ENCODE measurements at regions not wholly inside any gene's neighbourhood (a gene's known extent, or its start where the extent isn't known, plus 50 kb on each side); places are given as distances from the start of the nearest gene placed in this dataset.
A peak's percentile ranks its signal among the peaks of the same experiment; 100 is the strongest.

- DNase-seq (ENCODE audit: low read depth): no peak
These were observed 332.6 kb downstream of the SLC16A7 start for GRCh38 chr12:59928416-59928815.

GRCh38 chr12:59929110-59929509, 333.3 kb downstream of the SLC16A7 start:
- DNase-seq (ENCODE audit: low read depth): peak; percentile 75

- no peak for DNase-seq (ENCODE audit: low read depth)
These were observed 338.7 kb downstream of the SLC16A7 start for GRCh38 chr12:59934486-59934885.

- no peak for DNase-seq (ENCODE audit: low read depth)
These were observed 340.7 kb downstream of the SLC16A7 start for GRCh38 chr12:59936534-59936933.

GRCh38 chr12:59937148-59937547, 341.3 kb downstream of the SLC16A7 start:
- DNase-seq (ENCODE audit: low read depth): no peak

GRCh38 chr12:59938190-59938962, 342.5 kb downstream of the SLC16A7 start:
- no peak for DNase-seq (ENCODE audit: low read depth)

- DNase-seq (ENCODE audit: low read depth): no peak
These were observed 345.0 kb downstream of the SLC16A7 start for GRCh38 chr12:59940631-59941342.

- no peak for DNase-seq (ENCODE audit: low read depth)
These were observed 345.6 kb downstream of the SLC16A7 start for GRCh38 chr12:59941461-59941860.

- DNase-seq (ENCODE audit: low read depth): no peak
These were observed 348.3 kb downstream of the SLC16A7 start for GRCh38 chr12:59944177-59944576.

- no peak for DNase-seq (ENCODE audit: low read depth)
These were observed 350.8 kb downstream of the SLC16A7 start for GRCh38 chr12:59946635-59947034.

GRCh38 chr12:59963546-59963945, 367.7 kb downstream of the SLC16A7 start:
- no peak for DNase-seq (ENCODE audit: low read depth)

- no peak for DNase-seq (ENCODE audit: low read depth)
These were observed 377.1 kb downstream of the SLC16A7 start for GRCh38 chr12:59972905-59973304.

GRCh38 chr12:59973515-59973914, 377.7 kb downstream of the SLC16A7 start:
- peak; percentile 40 for DNase-seq (ENCODE audit: low read depth)

- DNase-seq (ENCODE audit: low read depth): no peak
These were observed 381.9 kb downstream of the SLC16A7 start for GRCh38 chr12:59977779-59978178.

- no peak for DNase-seq (ENCODE audit: low read depth)
These were observed 384.6 kb downstream of the SLC16A7 start for GRCh38 chr12:59980476-59980875.

GRCh38 chr12:59999291-59999690, 403.5 kb downstream of the SLC16A7 start:
- no peak for DNase-seq (ENCODE audit: low read depth)

GRCh38 chr12:60010486-60010885, 414.7 kb downstream of the SLC16A7 start:
- no peak for DNase-seq (ENCODE audit: low read depth)

- no peak for DNase-seq (ENCODE audit: low read depth)
These were observed 416.8 kb downstream of the SLC16A7 start for GRCh38 chr12:60012659-60013058.

- DNase-seq (ENCODE audit: low read depth): no peak
These were observed 418.6 kb downstream of the SLC16A7 start for GRCh38 chr12:60014436-60014835.

- no peak for DNase-seq (ENCODE audit: low read depth)
These were observed 424.2 kb downstream of the SLC16A7 start for GRCh38 chr12:60020068-60020467.

GRCh38 chr12:60021235-60021634, 425.4 kb downstream of the SLC16A7 start:
- DNase-seq (ENCODE audit: low read depth): no peak

- no peak for DNase-seq (ENCODE audit: low read depth)
These were observed 431.4 kb downstream of the SLC16A7 start for GRCh38 chr12:60027266-60027665.

- no peak for DNase-seq (ENCODE audit: low read depth)
These were observed 438.3 kb downstream of the SLC16A7 start for GRCh38 chr12:60034147-60034546.

GRCh38 chr12:60035835-60036234, 440.0 kb downstream of the SLC16A7 start:
- DNase-seq (ENCODE audit: low read depth): no peak

All from HS-27A (cell line).